HG03103 (cell line): ENCODE measurements at regions not wholly inside any gene's neighbourhood (a gene's known extent, or its start where the extent isn't known, plus 50 kb on each side); places are given as distances from the start of the nearest gene placed in this dataset.
"Not testable (repeated sequence)": the region's sequence is repeated elsewhere in the genome, so short reads cannot be mapped to it uniquely, and the experiment has no call there.

Experiments
- ATAC-seq: cut with Tn5 transposase; IDR thresholded peaks from one replicate; pipeline ENCODE4 v1.9.1; 2021; ENCODE audit warnings: low read depth; ENCODE audit not compliant: unreplicated experiment

DNA sequence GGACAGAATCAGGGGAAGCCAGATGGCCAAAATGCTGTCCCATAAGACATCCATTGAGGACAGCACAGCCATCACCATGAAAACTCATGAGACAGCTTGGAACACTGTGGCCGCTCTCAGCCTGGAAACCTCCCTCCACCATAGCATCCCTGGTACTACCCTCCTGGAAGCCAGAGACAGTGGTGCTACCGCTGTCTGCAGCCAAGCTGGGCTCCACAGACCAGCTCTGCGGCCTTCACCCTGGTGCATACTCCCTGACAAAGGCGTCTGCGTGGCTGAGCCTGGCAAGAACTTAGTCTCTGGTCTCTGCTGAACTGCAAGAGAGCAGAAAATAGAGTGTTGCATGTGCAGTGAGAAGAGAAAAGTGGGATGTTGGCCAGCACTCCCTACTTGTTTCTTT is 558.0 kb downstream of the C6orf118 start:
- ATAC-seq: no peak

DNA sequence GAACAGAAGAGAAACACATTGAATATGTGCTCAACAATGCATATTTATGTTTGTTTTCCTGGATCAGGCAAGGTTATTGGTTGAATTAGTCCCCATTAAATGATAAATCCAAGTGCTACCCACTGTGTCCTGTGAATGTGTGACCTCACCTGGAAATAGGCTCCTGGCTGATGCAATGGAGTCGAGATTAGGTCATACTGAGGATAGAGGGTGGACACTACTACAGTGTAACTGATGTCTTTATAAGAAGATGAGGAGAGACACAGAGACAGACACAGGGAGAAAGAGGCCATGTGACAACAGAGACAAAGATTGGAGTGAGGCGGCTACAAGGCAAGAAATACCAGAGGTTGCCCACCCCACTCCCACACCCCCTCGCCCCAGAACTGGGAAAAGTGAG is 559.3 kb downstream of the C6orf118 start:
- no peak for ATAC-seq

DNA sequence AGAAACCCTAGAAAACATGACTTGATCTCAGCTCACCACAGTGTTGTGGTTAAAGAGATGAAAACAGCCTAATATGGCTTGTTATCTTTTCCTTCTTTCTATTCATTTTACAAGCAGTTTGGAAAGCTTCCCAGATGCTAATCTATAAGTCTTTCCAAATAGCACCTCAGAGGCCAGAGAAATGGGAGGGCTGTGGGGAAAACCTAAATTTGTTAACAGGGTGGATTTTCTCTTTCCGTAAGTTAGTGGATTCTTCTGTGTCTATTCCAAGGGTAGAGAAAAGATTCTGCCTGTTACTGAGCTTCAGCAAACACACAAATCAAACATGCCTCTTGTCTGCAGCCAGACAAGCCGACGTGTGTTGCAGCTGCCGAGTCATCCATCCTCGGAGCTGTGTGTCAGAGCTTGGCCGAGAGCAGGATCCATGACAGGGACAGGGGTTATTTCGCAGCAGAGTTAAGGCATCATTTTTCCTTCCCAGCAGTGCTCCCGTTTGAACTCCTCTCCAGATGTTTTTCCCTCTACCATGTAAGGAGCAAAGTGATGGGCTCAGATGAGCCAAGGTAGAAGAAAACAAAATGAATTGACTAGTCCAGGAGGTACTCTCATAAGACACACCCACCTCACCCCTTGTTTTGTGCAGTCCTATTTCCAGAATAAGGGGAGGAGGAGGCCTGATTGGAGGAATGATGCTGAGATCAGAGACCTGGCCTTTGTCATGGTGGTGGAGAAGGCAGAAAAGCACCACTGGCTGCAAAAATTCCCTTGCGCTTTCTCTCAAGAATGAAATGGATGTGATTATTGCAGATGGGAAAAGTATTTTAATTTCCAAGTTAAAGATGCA is 560.0 kb downstream of the C6orf118 start:
- ATAC-seq: no peak

DNA sequence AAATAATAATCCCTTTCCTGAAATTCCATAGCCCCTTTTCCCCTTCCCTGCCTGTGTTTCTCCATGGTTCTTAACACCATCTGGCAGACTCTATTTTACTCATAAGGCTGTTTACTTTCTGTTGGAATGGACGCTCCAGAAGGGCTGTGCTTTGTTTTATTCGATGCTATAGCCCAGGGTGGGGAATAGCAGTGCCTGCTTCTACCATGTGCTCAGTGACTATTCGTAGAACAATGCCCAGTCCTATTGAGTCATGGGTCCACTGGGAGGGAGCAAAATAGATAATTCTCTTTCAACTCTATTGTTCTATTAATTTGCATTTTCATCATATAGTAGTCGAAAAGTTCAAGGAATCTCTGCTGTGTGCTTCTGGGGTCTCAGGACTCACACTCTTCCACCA is 565.1 kb downstream of the C6orf118 start:
- ATAC-seq: no peak

DNA sequence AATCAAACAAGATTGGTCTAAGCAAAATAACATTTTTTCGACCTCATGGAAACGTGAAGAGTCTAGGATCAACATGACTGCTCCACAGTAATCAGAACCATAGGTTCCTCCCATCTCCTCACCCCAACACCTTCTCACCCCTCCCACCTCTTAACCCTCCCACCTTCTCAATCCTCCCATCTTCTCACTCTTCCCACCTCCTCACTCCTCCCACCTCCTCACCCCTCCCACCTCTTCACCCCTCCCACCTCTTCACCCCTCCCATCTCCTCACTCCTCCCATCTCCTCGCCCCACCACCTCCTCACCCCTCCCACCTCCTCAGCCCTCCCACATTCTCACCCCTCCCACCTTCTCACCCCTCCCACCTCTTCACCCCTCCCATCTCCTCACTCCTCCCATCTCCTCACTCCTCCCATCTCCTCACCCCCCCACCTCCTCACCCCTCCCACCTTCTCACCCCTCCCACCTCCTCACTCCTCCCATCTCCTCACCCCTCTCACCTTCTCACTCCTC is 567.4 kb downstream of the C6orf118 start:
- ATAC-seq: no peak

DNA sequence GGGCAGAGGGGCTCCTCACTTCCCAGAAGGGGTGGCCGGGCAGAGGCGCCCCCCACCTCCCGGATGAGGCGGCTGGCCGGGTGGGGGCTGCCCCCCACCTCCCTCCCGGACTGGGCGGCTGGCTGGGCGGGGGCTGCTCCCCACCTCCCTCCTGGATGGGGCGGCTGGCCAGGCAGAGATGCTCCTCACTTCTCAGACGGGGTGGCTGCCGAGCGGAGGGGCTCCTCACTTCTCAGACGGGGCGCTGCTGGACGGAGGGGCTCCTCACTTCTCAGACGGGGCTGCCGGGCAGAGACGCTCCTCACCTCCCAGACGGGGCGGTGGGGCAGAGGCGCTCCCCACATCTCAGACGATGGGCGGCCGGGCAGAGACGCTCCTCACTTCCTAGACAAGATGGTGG is 573.3 kb downstream of the C6orf118 start:
- not testable (repeated sequence) for ATAC-seq

DNA sequence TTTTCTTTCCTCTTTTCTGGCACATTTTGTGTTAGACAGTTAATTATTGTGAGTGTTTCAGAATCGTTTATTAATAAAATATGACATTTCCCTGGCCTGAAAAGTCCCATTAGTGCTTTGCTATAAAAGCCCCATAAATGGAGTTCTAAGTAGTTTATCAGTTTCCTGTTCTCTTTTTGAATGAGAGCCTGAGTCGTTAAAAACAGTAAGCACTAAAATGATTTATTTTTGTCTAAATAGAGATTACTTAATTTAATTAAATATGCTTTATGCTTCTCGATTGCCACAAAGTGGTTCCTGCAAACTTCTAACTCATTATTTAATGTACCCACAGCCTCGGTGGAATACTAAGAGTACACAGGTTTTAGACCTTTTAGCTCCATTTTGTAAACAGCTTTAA is 577.9 kb downstream of the C6orf118 start:
- no peak for ATAC-seq

DNA sequence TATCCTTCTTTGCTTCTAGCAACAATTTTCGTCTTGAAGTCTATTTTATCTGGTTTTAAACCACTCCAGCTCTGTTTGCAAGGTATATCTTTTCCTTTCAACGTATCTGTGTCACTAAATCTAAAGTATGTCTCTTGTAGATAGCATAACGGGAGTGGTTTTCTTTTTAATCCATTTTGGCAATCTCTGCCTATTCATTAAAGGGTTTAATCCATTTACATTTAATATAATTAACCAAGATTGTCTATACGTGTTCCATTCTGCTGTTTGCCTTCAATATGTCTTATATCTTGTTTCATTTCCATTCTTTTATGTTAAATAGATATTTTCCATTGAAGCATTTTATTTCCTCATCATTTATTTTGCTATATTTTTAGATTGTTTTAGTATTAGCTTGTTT is 587.9 kb downstream of the C6orf118 start:
- ATAC-seq: no peak

DNA sequence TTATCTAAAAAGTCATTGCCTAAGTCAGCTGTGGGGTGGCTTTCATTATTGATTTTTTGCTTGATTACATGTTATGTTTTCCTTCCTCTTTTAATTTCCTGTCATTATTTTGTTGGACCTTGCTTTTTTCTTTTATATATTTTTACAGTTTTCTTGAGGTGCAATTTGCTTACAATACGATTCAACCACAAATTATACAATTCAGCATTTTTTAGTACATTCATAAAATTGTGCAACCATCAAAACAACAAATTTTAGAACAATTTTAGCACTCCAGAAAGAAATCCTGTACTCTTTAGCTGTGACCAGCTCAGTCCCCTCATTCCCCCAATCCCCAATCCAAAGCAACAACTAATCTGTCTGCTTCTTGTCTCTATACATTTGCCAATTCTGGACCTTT is 608.9 kb downstream of the C6orf118 start:
- ATAC-seq: no peak

DNA sequence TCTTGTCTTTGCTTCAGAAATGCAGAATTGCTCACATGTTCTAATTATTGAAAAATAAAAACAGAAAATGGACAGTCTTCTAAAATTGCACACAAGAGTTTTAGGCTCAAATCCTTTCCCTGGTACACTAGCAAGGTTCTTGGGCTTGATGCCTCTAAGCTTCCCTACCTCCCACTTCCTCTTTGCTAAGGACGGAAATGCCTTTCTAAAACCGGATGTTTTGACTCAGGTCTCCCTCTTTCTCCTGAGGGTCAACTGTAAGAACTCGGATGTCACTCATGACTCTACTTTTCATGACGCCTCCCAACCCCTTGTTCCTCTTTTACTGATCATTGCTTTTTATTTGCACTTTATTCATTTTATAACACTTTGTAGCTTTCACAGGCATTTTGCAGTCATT is 613.5 kb downstream of the C6orf118 start:
- no peak for ATAC-seq

DNA sequence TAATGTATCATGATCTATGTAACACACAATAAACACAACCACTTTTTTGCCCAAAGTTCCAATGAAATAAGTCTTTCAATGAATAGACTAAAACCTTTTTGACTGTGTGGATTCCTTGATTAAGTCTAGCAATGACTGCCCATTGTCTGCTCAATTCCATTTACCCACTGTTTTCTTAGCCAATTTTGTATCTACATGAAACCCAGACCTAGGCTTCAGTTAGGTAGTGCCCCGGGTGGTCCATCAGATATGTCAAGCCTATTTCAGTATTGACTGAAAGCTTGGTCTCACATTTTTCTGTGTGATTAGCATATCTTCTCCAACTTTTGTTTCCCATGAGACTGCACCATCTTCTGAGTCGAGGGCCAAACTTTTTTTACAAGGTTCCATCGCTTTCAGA is 615.0 kb downstream of the C6orf118 start:
- no peak for ATAC-seq

DNA sequence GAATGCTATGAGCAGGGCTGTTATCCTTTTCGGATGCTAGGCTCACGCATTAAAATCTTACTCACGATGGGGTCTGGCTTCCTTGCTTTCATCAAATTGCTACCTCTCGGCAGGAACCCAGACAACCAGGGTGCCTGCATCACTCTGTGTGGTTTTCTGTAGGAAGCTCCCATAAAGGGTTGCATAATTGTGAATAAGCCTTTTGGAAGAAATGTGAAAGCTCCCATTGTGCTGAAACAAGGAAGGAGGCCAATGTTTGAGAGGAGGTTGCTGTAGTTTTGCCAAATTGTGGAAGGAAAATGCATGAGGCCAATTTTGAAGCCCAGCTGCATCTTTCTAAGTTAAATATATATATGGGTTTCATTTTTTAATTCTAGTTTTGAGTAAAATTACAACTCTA is 615.5 kb downstream of the C6orf118 start:
- ATAC-seq: no peak

DNA sequence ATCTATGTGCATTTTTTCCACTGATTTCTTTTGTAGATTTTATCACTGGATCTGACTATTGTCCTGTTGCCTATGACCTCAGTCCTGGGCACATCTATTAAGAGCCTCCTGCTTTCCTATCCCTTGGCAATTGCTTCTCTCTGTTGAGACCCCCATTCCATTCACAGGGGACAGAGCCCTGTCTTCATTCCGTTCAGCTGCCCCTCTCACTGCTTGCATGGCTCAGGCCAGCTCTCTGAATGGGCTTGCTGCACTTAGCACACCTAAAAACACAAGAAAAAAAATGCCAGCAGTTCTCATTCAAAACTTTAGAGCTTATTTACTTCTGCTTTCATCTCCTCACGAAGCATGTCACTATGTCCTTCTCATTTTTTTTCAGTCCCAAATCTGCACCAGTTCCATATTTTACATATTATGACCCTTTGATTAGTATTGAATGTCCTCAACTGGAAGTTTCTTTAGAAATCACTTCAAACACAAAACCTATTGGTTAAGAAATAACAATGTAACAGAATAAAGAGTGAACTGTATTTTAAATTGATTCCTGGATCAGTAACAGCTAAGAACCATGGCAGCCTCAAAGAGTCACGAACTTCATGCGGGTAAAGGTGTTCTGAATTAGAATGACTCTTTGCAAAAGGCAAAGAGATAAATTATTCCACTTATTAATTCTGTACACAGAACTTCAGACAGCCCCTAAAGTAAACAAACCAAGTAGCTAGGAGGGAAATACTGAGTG is 616.5 kb downstream of the C6orf118 start:
- ATAC-seq: no peak

DNA sequence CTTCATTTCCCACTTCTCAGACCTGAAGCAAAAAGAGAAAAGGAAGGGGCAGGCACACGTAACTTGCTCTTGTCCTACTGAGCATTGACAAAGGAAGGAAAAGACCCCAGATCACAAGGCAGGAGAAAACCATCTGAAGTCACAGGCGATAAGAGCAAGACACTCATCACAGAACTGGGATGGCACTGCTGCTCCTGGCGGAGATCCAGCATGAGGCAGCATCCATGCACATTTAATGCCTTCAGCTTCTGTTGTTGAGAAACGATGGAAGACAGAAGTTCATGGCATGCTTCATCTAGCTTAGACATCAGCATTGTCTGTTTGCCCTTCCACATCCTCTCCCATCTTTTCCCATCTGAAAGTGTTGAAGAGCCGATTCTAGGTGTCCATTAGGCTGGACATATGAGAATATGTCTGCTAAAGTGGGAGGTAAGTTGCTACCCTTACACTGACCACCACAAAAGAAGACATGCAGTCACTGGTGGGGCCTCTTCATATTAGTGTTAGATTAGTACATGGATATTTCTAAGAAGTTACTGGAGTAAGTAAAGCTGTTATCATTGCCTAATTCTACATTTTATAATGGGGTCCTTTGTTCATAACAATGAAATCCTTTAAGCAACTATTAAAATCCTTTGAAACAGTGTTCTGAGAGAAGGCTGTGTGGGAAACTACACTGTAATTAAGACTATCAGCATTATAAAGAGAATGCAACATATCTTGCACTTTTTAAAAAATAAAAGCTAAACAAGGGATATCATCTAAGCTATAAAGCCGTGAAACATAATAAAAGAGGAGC is 618.5 kb downstream of the C6orf118 start:
- no peak for ATAC-seq

DNA sequence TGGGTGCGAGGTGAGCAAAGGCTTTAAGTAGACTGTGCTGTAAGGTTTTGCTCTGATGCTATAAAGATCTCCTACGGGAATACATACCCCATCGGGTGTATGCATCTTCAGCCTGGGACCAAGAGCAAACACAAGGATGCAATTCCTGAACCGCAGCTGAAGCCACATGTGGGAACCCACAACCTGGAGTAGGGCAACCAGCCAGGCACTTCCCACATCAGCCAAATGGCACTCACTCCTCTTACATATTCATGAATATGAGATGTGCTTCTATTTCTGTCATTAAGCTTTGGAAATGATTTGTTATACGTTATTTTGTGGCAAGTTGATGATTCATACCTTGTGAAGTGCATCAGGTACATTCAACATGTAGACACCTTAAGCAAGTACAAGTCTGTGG is 619.2 kb downstream of the C6orf118 start:
- no peak for ATAC-seq

DNA sequence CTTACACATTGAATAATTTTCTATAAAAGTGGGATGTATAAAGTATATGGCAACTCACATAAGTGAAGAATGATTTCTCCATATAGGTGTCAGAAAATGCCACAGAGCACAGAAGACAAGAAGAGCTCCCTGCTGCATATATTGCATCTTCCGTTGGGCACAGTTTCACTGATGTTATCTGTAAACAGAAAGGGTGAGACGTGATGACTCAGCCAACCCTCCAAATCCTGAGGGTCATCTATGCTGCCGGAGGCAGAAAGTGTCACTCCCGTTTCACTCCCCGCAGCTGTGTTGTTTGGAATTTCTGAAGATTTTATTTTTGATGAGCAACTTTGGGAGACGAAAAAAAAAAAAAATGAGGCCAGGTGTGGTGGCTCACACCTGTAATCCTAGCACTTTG is 644.1 kb downstream of the C6orf118 start:
- ATAC-seq: no peak

DNA sequence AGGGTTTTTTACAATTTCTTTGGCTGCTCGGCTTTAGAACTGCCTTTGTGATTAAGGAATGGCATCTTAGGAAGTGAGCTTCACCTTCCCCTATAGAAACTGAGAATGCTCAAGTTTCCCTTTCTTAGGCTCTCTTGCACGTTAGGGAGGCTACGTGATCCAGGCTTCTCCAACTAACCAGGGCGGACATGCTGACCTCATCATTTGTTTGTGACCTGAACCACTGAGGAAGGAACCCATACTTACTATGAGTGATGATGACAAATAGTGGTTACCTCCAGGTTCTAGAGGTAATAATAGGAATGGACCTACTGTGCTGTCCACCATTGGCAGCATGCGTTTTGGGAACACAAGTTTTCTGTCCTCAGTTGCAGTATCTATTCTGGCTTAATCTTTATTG is 645.8 kb downstream of the C6orf118 start:
- ATAC-seq: no peak

DNA sequence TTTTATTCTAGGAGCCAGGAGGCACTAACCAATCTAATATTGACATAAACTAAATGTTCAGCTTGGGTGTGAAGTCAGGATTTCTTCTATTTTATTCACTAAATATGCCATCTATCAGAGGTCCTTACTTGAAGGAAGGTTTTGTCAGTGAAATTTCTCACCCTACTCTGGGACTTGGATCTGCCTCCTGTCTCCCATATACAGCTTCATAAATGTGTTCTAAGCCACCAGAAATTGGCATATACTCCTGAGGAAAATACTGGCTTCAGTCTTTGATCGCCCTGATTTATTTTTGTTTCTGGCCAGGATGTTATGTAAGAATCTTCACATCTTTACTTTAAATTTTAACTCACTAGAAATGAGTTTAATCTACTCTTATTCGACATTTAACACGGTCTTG is 647.7 kb downstream of the C6orf118 start:
- no peak for ATAC-seq

DNA sequence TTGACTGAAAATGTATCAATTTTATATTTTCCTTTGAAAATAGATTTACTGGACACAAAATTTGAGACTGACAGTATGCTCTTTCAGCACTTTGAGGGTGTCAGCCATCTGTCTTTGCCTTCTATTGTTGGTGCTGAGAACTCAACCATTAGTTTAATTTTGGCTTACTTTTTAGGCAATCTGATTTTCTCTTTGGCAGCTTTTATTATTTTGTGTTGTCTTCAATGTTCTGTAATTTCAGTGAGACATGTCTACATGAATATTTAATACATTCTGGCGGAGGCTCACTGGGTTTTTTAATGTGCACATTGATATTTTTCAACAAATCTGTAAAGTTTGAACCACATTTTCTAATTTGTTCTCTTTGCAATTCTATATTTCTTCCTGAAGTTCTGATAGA is 648.6 kb downstream of the C6orf118 start:
- no peak for ATAC-seq

DNA sequence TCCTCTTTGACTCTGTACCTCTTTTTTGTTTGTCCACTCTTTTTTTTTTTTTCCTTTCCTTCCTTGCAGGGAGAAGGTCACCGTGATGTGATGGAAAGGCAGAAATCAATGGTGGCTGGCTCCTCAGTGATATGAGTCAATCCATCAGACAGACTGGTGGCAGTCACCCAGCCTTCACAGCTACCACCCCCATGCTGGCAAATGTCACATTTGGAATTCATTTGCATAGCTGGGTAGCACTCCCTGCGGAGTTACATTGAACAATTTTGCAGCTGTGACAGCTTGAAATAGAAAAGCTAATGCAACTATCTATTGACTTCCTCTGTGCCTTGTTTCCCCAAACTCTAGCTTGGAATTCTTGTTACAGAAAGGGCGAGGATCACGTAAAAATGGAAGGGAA is 668.4 kb downstream of the C6orf118 start:
- no peak for ATAC-seq

DNA sequence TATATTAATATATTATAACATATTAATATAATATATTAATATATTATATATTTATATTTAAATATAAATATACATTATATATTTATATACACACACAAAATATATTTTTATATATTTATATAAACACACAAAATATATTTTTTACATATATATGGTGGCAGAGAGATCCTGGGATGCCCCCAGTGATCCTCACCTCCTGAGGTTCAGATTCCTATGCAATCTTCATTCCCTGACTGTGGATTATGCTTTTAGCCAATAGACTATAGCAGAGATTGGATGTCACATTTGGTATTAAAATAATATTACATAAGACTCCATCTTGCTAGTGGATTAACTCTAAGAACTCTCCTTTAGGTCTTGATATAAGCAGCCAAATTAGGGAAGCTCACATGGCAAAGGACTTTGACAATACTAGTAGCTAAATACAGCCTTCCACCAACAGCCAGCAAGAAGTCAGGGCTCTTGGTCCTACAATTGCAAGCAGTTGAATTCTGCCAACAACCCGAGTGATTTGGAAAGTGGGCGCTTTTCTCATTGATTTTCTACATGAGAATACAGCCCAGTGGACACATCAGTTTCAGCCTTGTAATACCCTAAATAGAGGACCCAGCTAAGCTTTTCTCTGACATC is 681.0 kb downstream of the C6orf118 start:
- no peak for ATAC-seq
